Epidermal melanocyte (primary cell): ENCODE measurements at regions not wholly inside any gene's neighbourhood (a gene's known extent, or its start where the extent isn't known, plus 50 kb on each side); places are given as distances from the start of the nearest gene placed in this dataset.
"Not testable (repeated sequence)": the region's sequence is repeated elsewhere in the genome, so short reads cannot be mapped to it uniquely, and the experiment has no call there.

Experiments
- DNase-seq: peaks from one replicate; pipeline ENCODE4 v3.0.0; 2011; ENCODE audit warnings: low spot score; ENCODE audit not compliant: insufficient read length

DNA sequence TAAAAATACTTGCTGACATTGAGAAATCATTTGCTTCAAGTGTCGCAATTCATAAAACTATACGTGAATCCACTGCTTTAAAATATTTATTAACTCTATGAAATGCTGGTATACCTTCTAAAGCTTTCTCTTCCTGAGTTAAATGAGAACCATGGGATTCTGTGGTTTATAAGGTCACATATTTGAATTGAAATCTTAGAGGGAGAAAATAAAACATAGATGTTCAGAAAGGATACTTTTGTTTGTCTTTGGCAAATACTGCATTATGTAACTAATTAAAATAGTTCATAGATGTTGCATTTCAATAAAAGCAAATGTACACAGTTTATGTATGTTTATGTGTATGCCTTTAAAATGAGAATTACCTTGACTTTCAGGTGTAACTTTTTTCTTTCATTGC, 250.1 kb downstream of the FAM170A start:
- no peak for DNase-seq

DNA sequence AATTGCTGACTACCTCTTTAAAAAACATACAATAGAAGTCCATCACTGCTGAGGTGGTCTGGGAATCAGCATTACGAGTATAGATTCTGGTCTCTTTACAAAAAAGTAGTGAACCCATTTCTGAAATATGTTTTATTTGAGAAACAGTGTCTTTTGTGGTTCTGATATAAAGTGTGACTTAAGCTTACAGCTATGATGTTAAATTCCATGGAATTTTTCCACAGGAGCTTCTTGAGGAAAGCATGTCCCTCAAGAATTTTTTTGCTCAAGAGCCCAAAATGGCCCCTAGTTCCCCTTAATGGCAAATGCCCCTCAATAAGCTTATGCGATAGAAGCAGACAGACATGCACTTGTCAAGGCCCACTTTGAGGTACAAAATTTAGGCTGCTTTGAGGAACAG, 265.7 kb downstream of the FAM170A start:
- DNase-seq, result no peak

DNA sequence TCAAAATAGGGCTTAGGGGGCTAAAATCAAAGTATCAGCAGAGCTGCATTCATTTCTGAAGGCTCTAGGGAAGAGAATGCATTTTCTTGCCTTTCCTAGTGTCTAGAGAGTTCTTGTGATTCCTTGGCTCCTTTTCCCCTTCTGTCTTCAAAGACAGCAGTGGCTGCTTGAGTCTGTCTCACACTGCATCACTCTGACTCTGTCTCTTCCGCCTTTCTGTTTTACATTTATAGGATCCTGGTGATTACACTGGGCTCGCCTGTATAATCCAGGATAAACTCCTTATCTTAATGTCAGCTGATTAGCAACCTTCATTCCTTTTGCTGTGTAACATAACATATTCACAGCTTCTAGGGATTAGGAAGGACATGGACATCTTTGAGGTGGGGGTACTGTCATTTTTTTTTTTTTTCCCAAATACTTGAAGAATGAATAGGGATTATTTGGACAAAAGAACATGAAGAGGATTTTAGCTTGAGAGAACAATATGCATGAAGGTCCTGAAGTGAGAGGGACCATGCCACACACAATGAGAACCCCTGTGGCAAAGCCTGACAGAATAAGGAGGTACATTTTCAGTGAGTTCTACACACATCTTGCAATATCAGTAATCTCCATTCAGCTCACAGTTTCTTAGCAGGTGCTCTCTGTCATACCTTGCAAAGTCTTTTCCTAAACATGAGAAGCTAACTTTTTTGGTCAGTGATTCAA, 267.6 kb downstream of the FAM170A start:
- DNase-seq, result no peak

DNA sequence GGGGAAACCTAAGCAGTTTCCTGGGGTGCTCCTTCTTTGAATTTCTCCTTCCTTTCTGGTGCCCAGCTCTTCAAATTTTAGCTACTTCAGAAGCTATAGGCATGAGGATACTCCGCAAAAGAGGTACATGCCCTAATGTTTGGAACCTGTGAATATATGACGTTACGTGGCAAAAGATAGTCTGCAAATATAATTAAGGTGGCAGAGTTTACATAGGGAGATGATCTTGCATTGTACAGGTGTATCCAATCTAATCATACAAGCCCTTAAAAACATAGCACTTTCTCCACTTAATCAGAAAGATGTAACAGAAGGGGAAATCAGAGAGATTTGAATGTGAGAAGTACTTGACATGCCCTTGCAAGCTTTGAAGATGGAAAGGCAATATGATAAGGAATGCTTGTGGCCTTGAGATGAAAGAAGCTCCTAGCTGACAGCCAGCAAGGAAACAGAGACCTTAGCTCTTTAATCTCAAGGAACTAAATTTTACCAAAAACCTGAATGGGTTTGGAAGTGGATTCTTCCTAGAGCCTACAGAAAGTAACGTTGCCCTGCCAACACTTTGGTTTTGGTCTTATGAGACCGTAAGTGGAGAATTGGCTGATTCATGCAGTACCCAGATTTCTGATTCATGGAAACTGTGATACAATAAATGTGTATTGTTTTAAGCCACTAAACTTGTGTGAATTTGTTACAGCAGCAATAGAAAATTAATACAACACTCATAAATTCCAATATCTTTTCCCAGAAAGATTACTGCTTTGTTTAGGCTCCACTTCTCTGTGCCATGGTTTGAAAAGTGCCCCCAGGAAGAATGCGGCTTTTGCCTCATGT, 268.4 kb downstream of the FAM170A start:
- DNase-seq, result no peak

DNA sequence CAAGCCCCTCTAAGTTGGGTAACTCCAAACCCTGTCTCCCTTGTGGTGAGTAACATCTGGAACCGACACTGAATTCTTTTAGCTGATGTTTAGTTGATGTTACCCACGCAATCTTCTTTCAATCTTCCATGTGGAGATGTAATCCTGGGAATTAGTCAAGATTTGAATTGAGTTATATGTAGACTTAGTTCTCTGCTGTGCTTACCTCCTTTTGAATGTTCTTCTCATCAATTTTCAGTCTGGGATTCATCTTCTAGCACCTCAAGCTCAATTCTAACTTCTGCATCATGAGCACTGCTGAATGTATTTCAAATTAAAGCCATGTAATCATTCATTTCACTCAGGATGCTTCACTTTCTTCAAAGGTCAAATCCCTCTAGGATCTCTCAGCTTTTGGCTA, 270.6 kb downstream of the FAM170A start:
- DNase-seq, result no peak

DNA sequence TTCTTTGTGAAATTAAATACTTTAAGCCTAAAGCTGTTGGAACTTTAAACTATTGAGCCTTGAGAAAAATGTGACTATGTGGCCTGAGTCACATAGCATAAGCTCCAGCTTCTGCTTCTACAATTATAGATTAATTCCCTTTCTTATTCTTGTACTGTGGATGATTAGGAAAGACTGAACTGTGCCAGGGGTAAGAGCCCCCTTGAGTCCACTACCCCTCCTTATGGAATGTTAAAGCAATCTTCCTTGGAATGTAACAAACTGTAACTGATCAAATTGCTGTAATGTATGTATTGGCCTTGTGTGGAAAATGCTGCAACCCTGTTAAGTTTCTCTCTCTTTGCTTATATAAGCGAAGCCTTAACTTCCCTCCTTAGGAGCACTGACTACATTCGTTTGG, 273.2 kb downstream of the FAM170A start:
- DNase-seq, result no peak

DNA sequence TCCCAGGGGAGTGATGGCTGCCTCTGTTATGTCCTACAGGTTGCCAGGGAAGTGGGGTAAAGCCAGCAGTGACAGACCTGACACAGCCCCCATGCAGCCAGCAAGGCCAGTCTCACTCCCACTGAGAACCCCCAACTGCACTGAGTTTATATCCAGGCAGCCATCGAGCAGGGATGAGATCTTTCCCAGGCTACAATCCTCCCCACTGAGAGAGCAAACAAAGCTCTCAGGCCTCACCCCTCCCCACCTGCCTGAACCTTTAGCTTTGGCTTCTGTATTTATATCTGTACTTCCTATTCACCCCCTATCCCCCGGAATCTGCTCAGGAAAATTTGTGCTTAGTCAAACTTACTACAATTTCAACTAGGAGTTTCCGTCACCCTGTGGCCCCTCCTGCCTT, 284.1 kb downstream of the FAM170A start:
- no peak for DNase-seq

DNA sequence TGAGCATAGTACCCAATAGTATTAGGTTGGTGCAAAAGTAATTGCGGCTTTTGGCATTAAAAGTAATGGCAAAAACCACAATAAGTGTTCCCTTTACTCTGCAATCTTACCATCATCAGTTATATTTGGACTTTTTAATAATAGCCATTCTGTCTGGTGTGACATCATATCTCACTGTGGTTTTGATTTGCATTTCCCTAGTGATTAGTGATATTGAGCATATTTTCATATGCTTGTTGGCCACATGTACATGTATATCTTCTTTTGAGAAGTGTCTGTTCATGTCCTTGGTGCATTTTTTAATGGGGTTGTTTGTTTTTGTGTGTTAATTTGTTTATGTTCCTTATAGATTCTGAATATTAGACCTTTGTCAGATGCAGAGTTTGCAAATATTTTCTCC, 289.9 kb downstream of the FAM170A start:
- no peak for DNase-seq

DNA sequence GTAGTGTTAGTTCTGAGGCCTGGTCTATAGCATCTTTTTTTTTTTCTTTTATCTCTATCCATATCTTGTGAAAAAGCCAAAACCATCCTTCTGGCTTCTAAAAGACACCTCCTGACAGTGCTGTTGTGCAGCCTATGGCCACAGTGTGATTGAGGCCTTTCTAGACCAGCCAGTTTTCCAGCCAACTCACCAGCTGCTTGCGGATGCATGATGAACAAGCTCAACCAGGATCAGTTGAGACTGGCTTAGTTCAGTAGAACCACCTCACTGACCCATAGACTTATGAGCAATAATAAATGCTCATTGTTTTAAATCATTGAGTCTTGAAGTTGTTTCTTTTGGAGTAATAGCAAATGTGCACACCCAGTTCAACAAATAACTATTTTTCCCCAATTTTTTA, 296.9 kb downstream of the FAM170A start:
- DNase-seq, result no peak

DNA sequence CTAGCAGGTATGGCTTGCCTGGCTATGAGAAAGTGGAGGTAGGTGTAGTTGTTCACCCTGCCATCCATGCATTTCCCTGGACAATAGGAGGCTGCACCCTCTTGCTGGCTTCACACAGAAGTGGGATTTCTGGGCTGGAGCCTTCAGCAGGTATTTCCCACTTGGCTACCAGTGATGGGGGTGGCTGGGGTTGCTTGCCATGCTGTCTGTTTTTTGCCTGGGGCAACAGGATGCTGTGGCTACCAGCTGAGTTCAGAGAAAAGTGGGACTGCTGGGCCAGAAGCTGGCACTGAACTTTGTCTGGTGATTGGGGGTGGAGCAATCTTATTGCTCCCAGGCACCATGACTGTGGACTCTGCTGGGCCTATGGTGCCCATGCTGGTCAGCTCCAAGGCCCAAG, 299.6 kb downstream of the FAM170A start:
- DNase-seq, result no peak

DNA sequence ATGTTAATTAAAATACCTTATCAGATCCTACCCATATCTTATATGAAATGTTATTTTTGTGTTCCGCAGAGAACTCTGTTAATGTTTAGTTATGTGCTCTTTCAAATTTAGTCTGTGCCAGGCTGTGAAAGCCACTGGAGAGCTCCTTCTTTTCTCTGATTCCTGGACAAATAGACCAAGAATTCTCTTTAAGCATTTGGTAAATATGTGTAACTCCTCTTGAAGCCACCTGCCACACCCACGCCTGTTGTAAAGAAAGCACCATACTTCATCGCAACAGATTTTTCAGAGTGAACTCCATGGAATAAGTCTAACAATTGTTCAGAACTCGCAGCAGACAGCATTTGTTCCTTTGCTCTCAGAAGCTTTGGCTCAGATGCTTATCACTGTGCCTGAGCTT, 301.1 kb downstream of the FAM170A start:
- no peak for DNase-seq

DNA sequence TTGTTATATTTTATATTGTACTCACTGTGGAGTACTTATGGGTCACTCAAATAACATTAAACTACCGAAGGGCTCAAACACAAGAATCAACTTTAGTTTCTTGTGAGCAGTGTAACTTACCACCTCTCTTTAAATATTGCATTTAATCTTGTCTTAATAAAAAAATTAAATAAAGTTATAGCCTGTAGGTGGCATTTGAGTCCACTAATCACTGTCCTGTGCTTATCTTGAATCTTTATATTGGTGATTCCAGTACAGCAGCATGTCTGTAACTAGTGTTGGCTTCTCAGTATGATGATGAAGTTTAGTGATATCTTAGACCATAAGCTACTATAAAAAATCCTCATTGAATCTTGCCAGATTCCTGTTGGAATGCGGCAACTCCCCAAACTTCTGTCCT, 313.8 kb downstream of the FAM170A start:
- no peak for DNase-seq

DNA sequence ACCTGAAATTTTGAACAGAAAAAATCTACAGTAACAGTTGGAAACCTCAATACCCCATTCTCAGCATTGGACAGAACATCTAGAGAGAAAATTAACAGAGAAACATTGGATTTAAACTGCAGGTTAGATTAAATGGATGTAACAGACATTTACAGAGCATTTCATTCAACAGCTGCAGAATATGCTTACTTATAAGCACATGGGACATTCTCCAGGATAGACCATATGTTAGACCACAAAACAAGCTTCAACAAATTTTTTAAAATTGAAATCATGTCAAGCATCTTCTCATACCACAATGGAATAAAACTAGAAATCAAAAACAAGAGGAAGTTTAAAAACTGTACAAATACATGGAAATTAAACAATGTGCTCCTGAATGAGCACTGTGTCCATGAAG, 316.3 kb downstream of the FAM170A start:
- DNase-seq, result no peak

DNA sequence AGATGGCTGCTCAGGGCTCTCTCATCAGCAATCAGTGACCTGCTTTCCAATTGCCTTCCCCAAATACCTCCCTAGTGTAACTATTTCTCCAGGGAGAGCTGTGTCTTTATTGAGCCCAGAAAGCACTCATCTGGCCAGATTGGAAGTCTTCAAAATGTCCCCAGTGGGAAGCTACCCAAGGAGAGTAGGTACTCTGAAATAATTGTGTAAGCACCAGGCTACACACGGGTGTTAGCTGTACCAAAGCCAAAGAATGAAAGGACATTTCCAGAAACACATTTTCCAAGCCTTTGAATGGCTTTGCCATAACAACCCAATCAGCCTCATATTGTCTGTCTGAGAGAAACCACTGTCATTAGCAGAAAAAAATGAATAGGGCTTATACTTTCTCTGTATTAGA, 318.8 kb downstream of the FAM170A start:
- DNase-seq, result no peak

DNA sequence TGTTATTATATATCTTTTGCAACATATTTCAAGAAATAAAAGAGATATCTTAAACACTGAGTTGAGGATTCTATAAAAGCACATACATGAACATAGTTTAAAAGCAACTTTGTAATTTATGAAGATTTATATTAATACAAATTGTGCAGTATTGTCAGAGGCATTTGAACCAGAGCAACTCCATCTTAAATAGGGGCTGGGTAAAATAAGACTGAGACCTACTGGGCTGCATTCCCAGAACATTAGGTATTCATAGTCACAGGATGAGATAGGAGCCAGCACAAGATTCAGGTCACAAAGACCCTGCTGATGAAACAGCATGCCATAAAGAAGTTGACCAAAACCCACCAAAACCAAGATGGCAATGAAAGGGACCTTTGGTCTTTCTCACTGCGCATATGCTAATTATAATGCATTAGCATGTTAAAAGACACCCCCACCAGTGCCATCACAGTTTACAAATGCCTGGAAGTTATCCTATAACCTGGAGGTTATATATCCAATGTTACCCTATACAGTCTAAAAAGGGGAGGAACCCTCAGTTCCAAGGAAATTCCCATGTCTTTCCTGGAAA, 320.2 kb downstream of the FAM170A start:
- no peak for DNase-seq

DNA sequence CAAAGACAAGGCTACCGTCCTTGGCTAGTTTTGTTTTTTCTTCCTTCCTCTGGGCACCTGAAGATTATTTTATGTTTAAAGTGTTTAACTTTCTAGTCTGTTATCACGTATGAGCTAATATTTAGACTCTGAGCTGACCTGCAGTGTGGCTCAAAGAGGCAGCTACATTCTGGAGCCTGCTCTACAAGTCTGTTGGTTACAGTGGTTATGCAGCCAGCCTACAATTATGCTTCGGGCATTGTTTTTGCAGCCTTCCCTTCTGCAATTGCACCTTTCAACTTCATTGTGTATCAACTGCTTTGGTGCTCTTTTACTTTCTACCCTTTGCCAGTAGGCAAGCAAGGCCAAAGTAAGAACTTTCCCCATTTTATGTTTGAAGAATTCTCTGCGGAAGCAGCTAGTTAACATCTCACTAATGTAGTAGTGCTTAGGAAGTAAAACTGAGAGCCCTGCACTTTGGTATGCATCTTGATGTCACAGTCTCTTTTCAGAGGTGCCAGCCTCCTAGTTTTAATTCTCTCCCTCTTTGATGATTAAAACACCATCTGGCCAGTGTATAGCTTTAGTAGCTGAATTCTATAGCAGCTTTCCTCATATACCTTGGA, 322.1 kb downstream of the FAM170A start:
- no peak for DNase-seq

DNA sequence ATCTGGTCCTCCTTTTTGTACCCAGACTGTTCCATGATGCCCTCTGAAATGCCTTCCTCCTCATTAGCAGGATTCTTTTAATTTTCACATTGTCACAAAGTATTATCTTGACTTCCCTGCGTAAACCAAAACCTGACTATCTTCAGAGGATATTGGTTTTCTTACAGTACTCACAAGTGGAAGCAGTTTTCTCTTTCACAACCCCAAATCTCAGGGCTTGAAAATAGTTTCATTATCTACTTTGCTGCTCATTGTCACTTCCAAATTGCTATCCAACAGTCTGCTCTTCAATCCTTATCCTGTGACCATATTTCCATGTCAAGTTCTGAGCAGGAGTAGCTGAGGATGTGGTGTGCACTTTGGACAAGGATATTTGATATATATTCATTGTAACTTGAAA, 324.1 kb downstream of the FAM170A start:
- no peak for DNase-seq

DNA sequence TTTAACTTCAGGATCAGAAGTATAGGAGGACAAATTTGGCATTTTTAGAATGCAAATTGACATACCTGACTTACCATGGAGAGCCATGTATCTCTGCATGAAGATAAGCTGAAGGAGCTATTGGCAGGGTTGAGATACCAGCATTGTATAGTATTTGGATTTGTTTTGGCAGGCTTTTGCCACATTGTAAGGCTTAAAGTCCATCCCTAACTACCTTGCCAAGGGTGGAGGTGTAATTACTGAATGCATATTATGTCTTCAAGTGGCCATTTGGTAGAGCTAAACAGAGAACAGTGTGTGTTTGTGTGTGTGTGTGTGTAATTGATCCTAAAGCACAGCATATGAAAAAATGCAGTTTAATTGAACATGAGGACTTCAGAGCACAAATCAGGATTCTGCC, 324.7 kb downstream of the FAM170A start:
- no peak for DNase-seq

DNA sequence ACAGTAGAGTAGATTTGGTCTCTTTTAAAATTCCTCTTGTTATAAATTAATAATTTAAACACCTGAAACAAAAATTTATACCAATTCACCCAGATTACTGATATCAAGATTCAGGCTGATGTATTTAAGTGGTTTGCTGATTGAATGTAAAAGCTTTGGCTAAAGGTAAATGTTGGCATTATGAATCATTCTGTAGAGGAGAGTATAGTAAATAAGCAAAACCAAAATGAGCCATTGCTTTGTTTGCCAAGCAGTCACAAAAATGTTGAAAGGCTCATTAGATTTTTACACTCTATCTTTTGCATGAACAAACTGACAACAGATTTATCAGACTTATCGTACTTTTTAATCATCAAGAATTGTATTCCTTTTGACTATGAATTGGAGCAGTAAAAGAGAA, 332.6 kb downstream of the FAM170A start:
- no peak for DNase-seq

DNA sequence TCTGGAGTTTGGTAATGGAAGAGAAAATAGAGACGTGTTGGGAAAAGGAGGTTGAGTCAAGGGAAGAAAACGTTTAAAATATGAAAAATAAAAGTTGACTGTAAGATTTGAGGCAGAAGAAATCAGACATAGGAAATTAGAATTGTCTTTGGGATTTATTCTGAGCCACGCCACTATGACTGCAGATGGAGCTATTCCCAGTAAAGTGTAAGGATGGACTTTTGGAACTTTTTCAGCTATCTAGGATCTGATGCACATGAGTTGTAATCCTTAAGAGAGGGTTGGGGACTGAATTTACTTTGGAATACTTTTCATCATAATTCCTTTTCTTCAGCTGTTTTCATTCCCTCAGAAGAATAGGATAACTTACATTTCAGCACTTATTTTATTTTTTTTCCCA, 336.7 kb downstream of the FAM170A start:
- no peak for DNase-seq

DNA sequence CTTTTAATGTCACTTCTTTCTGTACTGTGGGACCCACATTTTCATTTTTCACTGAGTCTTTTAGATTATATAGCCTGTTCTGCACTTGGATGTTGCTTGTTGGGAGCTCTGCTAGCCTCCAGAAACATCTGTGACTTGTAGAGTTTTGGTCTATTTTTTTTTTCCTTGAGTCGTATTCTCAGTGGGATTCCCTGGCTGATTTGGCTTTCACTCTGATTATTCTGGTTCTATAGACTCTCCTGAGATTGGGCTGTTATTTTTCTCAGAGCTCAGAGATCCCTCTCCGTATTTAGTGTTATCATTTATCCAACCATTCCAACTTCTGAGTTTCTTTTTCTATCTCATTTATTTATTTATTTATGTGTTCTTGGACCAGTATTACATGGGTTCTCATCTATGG, 339.3 kb downstream of the FAM170A start:
- no peak for DNase-seq

DNA sequence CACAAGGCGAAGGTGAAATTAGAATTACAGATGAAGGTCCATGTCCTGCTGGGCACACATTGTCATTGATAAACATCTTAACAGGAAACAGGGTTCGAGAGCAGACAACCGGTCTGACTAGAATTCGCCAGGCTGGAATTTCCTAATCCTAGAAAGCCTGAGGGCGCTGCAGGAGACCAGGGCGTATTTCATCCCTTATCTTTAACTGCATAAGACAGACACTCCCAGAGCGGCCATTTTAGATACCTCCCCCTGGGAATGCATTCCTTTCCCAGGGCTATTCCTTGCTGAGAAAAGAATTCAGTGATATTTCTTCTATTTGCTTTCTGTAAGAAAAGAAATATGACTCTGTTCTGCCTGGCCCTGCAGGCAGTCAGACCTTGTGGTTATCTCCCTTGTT, 357.7 kb downstream of the FAM170A start:
- DNase-seq, result not testable (repeated sequence)
